VCaP (cell line): ENCODE measurements at regions not wholly inside any gene's neighbourhood (a gene's known extent, or its start where the extent isn't known, plus 50 kb on each side); places are given as distances from the start of the nearest gene placed in this dataset.
"Not testable (repeated sequence)": the region's sequence is repeated elsewhere in the genome, so short reads cannot be mapped to it uniquely, and the experiment has no call there.

ENCODE experiments used
- H3K27ac ChIP-seq: fragments of 450-650 bp; 2 replicates; pipeline ENCODE4 v1.5.1; 2017
- TF ChIP-seq, protein P1 (sequence below): fragments of 450-650 bp; conservative IDR thresholded peaks from 2 replicates; pipeline ENCODE4 v1.5.1; 2017; ENCODE audit warnings: mild to moderate bottlenecking, moderate library complexity

GRCh38 chr9:30250872-30251271, 2133.6 kb upstream of the ACO1 start:
- TF ChIP-seq, protein P1, sequence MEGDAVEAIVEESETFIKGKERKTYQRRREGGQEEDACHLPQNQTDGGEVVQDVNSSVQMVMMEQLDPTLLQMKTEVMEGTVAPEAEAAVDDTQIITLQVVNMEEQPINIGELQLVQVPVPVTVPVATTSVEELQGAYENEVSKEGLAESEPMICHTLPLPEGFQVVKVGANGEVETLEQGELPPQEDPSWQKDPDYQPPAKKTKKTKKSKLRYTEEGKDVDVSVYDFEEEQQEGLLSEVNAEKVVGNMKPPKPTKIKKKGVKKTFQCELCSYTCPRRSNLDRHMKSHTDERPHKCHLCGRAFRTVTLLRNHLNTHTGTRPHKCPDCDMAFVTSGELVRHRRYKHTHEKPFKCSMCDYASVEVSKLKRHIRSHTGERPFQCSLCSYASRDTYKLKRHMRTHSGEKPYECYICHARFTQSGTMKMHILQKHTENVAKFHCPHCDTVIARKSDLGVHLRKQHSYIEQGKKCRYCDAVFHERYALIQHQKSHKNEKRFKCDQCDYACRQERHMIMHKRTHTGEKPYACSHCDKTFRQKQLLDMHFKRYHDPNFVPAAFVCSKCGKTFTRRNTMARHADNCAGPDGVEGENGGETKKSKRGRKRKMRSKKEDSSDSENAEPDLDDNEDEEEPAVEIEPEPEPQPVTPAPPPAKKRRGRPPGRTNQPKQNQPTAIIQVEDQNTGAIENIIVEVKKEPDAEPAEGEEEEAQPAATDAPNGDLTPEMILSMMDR, result no peak

DNA sequence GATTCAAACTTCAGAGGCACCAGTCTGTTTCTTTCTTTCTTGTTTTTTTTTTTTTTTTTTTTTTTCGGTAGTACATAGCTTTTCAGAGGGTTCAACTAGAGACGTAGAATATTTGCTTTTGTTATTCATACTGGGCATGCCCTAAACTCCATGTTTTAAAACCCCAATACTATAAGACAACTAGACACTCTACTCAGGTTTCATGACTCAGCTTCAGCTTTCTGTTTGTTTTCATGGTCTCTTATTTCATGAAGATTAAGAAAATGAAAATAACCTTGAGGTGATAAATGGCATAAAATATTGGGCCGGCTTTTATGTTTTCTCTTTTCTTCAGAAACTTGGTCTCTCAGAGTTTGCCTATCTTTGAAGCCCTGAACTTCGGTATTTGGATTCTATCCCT, 2126.3 kb upstream of the ACO1 start:
- TF ChIP-seq, protein P1, result no peak
- H3K27ac ChIP-seq, result no peak overlapping the region

More at GRCh38 chr9:30250872-30251271, 2133.6 kb upstream of the ACO1 start:
- H3K27ac ChIP-seq, result no peak overlapping the region

- H3K27ac ChIP-seq, result no peak overlapping the region
- TF ChIP-seq, protein P1, result no peak
Observed at GRCh38 chr9:30280229-30280900, 2104.1 kb upstream of the ACO1 start.

GRCh38 chr9:30289435-30289834, 2095.0 kb upstream of the ACO1 start:
- no peak overlapping the region for H3K27ac ChIP-seq
- TF ChIP-seq, protein P1, result no peak

- H3K27ac ChIP-seq, result not testable (repeated sequence)
Observed at GRCh38 chr9:30292026-30292425, 2092.4 kb upstream of the ACO1 start.

- TF ChIP-seq, protein P1, result no peak
Observed at GRCh38 chr9:30293231-30293630, 2091.2 kb upstream of the ACO1 start.

GRCh38 chr9:30299126-30299780, 2085.2 kb upstream of the ACO1 start:
- H3K27ac ChIP-seq, result no peak overlapping the region
- TF ChIP-seq, protein P1, result no peak

More at GRCh38 chr9:30293231-30293630, 2091.2 kb upstream of the ACO1 start:
- H3K27ac ChIP-seq, result no peak overlapping the region
